22Rv1 (cell line): ENCODE measurements at regions not wholly inside any gene's neighbourhood (a gene's known extent, or its start where the extent isn't known, plus 50 kb on each side); places are given as distances from the start of the nearest gene placed in this dataset.

Experiments
- ZFX ChIP-seq: fragments of 450-650 bp; IDR thresholded peaks from 2 replicates; pipeline ENCODE4 v1.6.1; 2017; ENCODE audit warnings: antibody characterized with exemption, borderline replicate concordance
- TF ChIP-seq, protein P1 (sequence below): fragments of 450-650 bp; IDR thresholded peaks from 2 replicates; pipeline ENCODE4 v1.5.1; 2017; ENCODE audit warnings: mild to moderate bottlenecking

- TF ChIP-seq, protein P1, sequence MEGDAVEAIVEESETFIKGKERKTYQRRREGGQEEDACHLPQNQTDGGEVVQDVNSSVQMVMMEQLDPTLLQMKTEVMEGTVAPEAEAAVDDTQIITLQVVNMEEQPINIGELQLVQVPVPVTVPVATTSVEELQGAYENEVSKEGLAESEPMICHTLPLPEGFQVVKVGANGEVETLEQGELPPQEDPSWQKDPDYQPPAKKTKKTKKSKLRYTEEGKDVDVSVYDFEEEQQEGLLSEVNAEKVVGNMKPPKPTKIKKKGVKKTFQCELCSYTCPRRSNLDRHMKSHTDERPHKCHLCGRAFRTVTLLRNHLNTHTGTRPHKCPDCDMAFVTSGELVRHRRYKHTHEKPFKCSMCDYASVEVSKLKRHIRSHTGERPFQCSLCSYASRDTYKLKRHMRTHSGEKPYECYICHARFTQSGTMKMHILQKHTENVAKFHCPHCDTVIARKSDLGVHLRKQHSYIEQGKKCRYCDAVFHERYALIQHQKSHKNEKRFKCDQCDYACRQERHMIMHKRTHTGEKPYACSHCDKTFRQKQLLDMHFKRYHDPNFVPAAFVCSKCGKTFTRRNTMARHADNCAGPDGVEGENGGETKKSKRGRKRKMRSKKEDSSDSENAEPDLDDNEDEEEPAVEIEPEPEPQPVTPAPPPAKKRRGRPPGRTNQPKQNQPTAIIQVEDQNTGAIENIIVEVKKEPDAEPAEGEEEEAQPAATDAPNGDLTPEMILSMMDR: no peak
- no peak for TF ChIP-seq ZFX
Measured at GRCh38 chr1:244112636-244113035, 61.6 kb downstream of the ZBTB18 start.
